ENCODE measurements at regions not wholly inside any gene's neighbourhood (a gene's known extent, or its start where the extent isn't known, plus 50 kb on each side); places are given as distances from the start of the nearest gene placed in this dataset.

GRCh38 chr5:54851449-54851848 lies 133.9 kb downstream of the ESM1 start:
- no peak for DNase-seq

DNA sequence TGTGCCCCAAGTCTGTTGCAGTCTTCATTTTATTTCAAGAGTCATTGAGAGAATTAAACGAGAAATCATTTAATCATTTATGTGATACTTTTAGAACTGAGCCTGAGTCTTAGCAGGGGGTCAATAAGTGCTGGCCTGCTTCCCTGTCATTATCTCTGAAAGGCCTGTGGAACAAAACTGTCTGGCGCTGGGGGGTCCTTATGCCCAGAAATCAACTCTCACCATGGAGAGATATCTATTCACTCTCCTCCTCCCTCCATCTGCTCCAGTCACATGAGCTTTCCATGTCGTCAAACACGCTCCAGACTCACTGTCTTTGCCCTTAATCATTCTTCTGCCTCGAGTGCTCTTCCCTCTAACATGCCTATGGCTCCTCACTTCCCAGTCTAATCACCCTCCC lies 136.8 kb downstream of the ESM1 start:
- DNase-seq: peak in 1 of 2 experiments; percentile 19

GRCh38 chr5:54845567-54845941 lies 139.8 kb downstream of the ESM1 start:
- DNase-seq: peak in 1 of 2 experiments; percentile 25

- peak in 1 of 2 experiments; percentile 54 for DNase-seq
These were observed 140.4 kb downstream of the ESM1 start for GRCh38 chr5:54844905-54845566.

DNA sequence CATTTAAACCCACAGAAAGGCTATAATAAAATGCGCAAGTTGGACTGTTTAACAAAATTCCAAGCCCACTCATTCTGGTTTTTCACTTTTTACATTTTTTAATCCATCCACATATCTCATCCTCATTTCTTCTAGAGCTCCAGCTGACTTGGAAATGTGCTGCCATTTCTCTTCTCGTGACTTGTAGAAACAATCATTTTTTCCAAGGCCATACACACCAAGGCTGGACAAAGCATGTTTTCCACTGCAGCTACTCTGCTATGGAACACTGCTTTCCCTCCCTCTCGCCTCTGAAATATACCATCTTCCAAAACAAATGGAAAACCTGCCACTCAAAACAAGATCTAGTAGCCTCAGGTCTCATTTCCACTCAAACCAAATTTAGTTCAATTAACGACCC lies 141.1 kb downstream of the ESM1 start:
- no peak for DNase-seq

DNA sequence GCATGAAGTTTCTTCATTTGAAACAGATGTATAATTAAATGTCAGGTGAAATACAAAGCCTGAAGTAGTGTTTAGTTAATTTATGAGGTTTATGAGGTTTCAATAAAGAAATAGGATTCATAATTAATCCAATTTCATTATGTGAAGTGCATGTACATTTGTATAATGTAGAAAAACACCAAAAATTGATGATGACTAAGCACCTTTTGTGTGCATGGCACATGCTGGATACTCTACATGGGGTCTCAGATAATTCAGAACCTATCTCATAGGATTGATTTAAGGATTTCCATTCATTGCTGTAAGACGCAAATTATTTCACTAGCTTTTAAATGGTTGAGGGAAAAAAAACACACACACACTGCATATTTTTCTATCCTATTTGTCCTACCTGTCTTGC lies 143.9 kb downstream of the ESM1 start:
- DNase-seq: no peak

DNA sequence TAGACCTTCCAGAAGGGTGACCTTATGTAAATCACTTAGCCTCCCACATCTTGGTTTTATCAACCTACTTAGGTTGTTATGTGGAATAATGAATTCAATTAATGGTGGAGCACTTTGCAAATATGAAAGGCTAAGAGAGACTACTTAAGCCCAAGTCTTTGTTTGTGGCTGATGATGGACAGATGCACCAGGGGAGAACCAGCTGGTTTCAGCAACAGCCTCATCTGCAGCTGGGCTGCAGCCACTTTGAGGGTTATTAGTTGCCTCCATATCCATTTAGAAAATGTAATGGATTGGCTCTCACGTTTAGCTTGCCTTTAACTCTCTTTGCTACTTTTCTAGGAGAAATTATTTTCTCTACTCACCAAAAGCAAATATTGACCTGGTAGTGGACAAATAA lies 146.6 kb downstream of the ESM1 start:
- peak; percentile 4 to 70 for DNase-seq

GRCh38 chr5:54837981-54838380 lies 147.4 kb downstream of the ESM1 start:
- DNase-seq: no peak

GRCh38 chr5:54837093-54837492 lies 148.3 kb downstream of the ESM1 start:
- DNase-seq: no peak

- DNase-seq: no peak
These were observed 149.7 kb downstream of the ESM1 start for GRCh38 chr5:54835647-54836046.

DNA sequence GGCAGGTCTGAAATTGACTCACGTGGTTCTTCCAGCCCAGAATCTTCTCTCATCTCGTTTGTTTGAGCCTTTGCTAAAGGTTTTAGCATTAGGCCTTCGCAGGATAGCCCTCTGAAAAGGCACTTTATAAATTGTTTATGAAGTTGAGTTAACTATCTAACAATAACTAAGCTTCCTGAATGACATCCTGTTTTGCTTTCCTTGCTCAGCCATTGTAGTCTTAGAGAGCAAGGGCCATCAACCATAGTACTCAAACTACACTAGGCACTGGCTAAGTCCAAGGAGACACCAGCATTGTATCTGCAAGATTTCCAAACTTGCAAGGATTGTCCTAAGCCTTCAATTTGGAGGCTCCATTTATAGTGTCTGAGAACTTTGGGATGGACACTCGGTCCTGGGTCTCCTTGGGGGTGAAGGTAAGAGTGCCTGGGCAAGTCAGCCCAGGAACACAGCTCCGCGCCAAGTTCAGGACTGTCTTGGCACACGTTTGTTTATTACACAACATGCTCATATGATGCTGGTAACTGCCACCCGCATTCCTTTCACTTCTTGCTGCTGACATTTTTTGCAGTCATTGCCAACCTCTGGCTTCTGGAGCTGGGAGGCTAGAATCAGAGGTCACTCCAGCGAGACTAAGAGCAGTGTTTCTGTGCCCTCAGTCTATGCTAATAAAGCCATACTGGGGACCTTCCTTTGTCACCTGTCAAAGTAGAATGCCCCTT lies 151.1 kb downstream of the ESM1 start:
- DNase-seq: no peak

DNA sequence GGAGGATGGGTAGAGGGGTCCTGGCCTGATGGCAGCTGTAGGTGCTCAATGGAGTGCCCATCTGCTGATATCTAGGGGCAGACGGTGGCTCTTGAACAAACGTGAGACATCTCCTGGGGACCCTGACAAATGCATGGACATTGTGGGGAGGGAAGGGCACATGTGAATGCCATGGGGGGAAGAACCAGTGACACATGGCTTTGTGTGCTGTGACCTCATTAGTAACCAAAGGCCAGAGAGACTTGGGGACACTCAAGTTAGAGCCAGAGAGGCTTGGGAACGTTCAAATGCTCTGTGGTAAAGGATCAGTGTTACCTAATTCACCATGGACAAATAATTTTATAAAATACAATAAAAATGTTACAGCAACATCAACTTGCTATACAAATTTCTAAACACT lies 151.8 kb downstream of the ESM1 start:
- peak in 1 of 2 experiments; percentile 76 for DNase-seq

- no peak for DNase-seq
These were observed 152.5 kb downstream of the ESM1 start for GRCh38 chr5:54832858-54833257.

- DNase-seq: no peak
These were observed 153.3 kb downstream of the ESM1 start for GRCh38 chr5:54832045-54832444.

GRCh38 chr5:54831233-54831632 lies 154.2 kb downstream of the ESM1 start:
- DNase-seq: no peak

- DNase-seq: no peak
These were observed 155.5 kb downstream of the ESM1 start for GRCh38 chr5:54829676-54830535.

DNA sequence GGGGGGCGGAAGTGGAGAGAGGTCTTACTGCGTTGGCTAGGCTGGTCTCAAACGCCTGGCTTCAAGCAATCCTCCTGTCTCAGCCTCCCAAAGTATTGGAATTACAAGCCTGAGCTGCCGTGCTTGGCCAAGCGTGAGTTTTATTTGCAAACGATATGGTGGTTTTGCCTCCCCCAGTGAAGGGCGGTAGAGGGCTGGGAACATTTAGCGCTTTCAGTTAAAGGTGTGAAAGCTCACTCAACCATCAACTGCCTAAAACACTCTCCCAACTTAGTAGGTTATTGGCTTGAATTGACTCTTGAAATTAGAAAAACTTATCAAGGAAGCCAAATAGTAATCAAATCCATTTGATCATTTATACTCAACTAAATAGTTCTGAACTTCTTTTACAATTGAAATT lies 156.3 kb downstream of the ESM1 start:
- no peak for DNase-seq

GRCh38 chr5:54828151-54828550 lies 157.2 kb downstream of the ESM1 start:
- no peak for DNase-seq

- no peak for DNase-seq
These were observed 160.4 kb downstream of the ESM1 start for GRCh38 chr5:54825005-54825404.

DNA sequence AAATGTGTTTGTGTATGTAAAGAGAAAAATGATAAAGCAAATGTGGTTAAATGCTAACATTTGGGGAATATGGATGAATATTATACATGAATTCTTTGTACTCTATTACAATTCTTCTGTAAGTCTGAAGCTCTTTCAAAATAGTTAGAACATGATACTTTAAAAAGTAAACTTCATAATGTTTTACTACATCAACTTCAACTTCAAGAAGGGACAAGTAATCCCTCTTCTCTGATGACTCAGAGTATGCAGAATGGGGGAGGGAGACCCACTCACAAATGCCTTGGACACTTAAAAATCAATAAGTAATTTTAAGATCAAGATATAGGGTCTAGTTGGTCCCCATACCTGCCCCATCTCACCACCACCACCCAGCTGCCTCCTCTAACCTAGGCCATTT lies 162.4 kb downstream of the ESM1 start:
- no peak for DNase-seq

DNA sequence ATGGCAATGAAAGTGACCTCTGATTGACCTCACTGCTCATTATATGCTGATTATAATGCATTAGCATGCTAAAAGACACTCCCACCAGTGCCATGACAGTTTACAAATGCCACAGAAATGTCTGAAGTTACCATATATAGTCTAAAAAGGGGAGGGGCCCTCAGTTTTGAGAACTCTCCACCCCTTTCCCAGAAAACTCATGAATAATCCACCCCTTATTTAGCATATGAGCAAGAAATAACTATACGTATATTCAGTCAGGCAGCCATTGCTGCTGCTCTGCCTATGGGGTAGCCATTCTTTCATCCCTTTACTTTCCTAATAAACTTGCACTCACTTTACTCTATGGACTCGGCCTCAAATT lies 163.1 kb downstream of the ESM1 start:
- no peak for DNase-seq

GRCh38 chr5:54821445-54822323 lies 163.7 kb downstream of the ESM1 start:
- DNase-seq: no peak

Measured in NCI-H524 (cell line).